Hepatocyte (in vitro differentiated cells): ENCODE measurements at regions not wholly inside any gene's neighbourhood (a gene's known extent, or its start where the extent isn't known, plus 50 kb on each side); places are given as distances from the start of the nearest gene placed in this dataset.

Experiments used
- CTCF ChIP-seq: fragments of 200-600 bp; sonication (generic); IDR thresholded peaks from 2 replicates; pipeline ENCODE4 v1.5.1; 2016; ENCODE audit warnings: antibody characterized with exemption, mild to moderate bottlenecking; ENCODE audit not compliant: poor library complexity
- EZH2phosphoT487 ChIP-seq: fragments of 200-600 bp; sonication (generic); IDR thresholded peaks from one replicate; pipeline ENCODE4 v1.6.1; 2018; ENCODE audit warnings: antibody characterized with exemption, mild to moderate bottlenecking, low read depth, moderate library complexity; ENCODE audit not compliant: unreplicated experiment, severe bottlenecking

GRCh38 chr7:49618028-49618427 lies 155.4 kb upstream of the VWC2 start:
- TF ChIP-seq CTCF: no peak
- no peak for TF ChIP-seq EZH2phosphoT487
